ENCODE measurements at regions not wholly inside any gene's neighbourhood (a gene's known extent, or its start where the extent isn't known, plus 50 kb on each side); places are given as distances from the start of the nearest gene placed in this dataset.

DNA sequence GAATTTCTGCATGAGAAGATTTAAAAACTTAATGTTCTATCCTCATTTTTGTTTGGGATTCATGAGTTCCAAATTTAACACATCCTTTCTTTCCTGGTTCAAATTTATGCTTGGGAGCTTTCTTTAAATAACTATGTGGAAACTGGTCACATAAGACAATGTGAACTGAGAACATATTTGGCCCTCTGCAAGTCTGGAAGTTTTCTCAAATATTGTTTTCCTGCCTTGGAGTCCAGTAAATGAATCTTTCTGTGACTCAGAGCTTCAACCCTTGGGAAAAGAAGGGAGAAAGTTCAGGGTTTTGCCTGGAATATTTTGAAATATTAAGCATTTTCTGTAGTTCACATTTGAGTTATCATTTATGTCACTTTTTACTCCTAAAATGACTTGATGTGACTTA lies 559.0 kb upstream of the NRP1 start:
- no peaks in the 10 kb centered on the region for H3K4me1 Mint-ChIP-seq
- ATAC-seq (ENCODE audit: low read depth) (no peak), DNase-seq (no peak)
- no peak overlapping the region for H3K27ac Mint-ChIP-seq
- no peaks in the 10 kb centered on the region for H3K9me3 Mint-ChIP-seq
- H3K36me3 Mint-ChIP-seq, result peaks cover 1% of the 10 kb centered on the region
- no peak overlapping the region for H3K4me3 Mint-ChIP-seq
- POLR2A ChIA-PET, result no interaction called here
- no peaks in the 10 kb centered on the region for H3K27me3 Mint-ChIP-seq

DNA sequence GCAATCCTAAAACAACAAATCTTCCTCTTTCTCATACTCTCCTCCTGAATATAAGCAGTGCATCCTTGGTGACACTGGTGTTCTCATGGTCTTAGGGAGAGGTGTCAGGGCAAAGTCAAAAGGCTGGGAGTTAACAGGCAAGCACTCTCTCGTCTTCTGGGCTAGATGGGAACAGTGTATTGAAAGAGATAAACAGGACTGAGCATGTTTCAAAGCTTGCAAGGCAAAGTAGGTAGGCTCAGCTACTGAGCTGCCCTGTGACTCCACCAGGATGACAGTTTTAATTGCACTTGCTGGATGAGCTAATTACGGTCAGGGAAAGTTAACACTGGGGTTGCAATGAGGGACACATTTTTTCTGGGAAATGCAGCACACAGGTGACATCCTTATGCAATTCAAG lies 554.9 kb upstream of the NRP1 start:
- ATAC-seq (ENCODE audit: low read depth) (no peak), DNase-seq (no peak)
- Mint-ChIP-seq H3K36me3 (no peaks in the 10 kb centered on the region), H3K9me3 (no peaks in the 10 kb centered on the region), H3K27ac (no peak overlapping the region), H3K4me3 (no peak overlapping the region), H3K27me3 (no peaks in the 10 kb centered on the region), H3K4me1 (no peaks in the 10 kb centered on the region)
- POLR2A ChIA-PET, result no interaction called here

DNA sequence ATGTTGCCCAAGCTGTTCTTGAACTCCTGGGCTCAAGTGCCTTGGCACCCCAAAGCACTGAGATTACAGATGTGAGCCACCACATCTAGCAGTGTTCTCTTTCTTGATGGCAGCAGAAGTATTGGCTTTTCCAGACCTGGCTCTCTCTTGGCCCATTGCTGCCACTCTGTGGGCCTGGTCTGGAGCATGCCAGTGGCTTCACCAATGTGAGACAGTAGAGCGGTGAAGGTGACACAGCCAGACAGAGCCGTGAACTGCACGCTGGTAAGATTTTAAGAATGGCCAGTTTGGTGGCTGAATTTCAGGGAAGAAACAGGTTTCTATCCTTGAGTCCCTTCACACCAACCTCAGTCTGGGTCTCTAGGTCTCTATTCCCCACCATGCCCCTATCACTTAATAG lies 552.7 kb upstream of the NRP1 start:
- H3K4me1 Mint-ChIP-seq, result no peaks in the 10 kb centered on the region
- no peaks in the 10 kb centered on the region for H3K9me3 Mint-ChIP-seq
- H3K36me3 Mint-ChIP-seq, result no peaks in the 10 kb centered on the region
- ATAC-seq (ENCODE audit: low read depth), result no peak
- no peaks in the 10 kb centered on the region for H3K27me3 Mint-ChIP-seq
- POLR2A ChIA-PET, result no interaction called here
- H3K27ac Mint-ChIP-seq, result no peak overlapping the region
- H3K4me3 Mint-ChIP-seq, result no peak overlapping the region
- no peak for DNase-seq

DNA sequence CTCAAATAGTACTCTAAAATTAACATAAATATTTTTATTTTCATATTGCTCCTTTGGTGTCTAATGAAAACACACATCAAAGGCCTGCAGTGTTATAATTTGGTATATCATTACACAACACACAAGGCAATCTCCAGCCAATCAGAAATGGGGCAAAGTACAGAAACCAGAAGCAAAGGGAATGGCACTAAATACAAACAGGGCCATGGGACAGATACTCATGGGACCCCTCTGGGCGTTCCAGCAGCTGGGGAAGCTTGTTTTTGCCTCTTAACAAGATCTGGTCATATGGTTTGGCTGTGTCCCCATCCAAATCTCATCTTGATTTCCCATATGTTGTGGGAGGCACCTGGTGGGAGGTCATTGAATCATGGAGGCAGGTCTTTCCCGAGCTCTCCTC lies 551.8 kb upstream of the NRP1 start:
- H3K36me3 Mint-ChIP-seq, result no peaks in the 10 kb centered on the region
- H3K27me3 Mint-ChIP-seq, result no peaks in the 10 kb centered on the region

DNA sequence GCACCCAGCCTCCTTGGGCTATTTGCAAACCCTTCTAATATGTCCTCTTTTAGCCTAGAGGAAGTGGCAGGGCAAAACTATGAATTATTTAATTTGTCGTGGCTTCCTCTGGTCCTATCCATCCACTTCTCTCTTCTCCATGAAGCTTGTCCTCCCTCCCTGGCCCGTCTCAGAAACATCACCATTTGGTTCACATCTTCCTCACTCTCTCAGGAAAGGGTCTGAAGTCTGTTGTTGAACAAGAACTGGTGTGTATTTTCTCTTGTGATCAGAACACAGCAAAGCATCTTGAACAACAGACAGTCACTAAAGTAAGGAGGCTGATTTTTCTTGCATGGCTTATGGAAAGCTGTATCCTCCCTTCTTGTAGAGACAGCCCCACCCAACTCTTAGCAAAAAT lies 550.1 kb upstream of the NRP1 start:
- DNase-seq (no peak), ATAC-seq (ENCODE audit: low read depth) (no peak)
- H3K36me3 Mint-ChIP-seq, result no peaks in the 10 kb centered on the region
- no peaks in the 10 kb centered on the region for H3K27me3 Mint-ChIP-seq
- POLR2A ChIA-PET, result no interaction called here
- H3K27ac Mint-ChIP-seq, result no peak overlapping the region
- H3K4me1 Mint-ChIP-seq, result no peaks in the 10 kb centered on the region
- no peak overlapping the region for H3K4me3 Mint-ChIP-seq
- no peaks in the 10 kb centered on the region for H3K9me3 Mint-ChIP-seq

More for the DNA sequence above, 551.8 kb upstream of the NRP1 start:
- Mint-ChIP-seq H3K9me3 (no peaks in the 10 kb centered on the region), H3K4me1 (no peaks in the 10 kb centered on the region), H3K4me3 (no peak overlapping the region), H3K27ac (no peak overlapping the region)
- ATAC-seq (ENCODE audit: low read depth), result no peak
- no peak for DNase-seq
- POLR2A ChIA-PET, result no interaction called here

DNA sequence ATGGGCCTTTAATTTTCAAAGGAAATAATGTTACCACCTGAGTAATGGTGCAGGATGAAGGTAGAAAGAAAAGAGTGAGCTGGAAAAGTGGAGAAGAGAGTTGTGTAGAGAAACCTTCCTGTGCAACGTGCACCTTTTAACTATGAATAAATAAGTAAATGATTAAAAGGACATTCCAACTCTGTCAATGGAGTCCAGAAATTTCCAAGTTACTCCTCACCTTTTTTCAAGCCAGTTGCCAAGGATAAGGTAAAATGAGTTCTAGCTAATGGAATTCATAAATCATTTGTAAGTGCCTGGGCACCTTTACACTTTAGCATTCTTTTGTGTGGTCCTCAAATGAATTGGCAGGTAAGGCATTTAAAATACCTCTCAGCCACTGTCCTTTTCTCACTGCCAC lies 549.4 kb upstream of the NRP1 start:
- Mint-ChIP-seq H3K4me3 (no peak overlapping the region), H3K27ac (no peak overlapping the region), H3K36me3 (no peaks in the 10 kb centered on the region), H3K4me1 (no peaks in the 10 kb centered on the region), H3K9me3 (no peaks in the 10 kb centered on the region), H3K27me3 (peaks cover 2% of the 10 kb centered on the region)
- ATAC-seq (ENCODE audit: low read depth) (no peak), DNase-seq (no peak)
- POLR2A ChIA-PET, result no interaction called here

DNA sequence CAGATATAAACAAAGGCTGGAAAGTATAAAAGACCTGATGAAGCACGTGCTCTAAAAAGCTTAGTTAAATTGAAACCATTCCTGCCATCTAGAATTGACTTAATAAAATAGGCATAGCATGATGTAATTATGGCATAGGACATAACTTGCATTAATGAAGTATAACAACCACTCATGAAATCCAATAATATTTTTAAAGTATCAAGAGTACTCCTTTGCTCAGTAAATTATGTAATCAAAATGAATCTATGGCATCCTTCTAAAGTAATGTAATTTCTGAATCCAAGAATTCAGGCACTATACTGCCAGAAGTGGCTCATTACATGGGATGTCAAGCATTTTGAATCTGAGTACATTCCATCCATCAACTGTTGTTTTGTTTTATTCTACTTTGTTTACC lies 548.5 kb upstream of the NRP1 start:
- H3K9me3 Mint-ChIP-seq, result no peaks in the 10 kb centered on the region
- no peak for ATAC-seq (ENCODE audit: low read depth)
- no peak overlapping the region for H3K27ac Mint-ChIP-seq
- H3K4me3 Mint-ChIP-seq, result no peak overlapping the region
- no peak for DNase-seq
- POLR2A ChIA-PET, result no interaction called here
- H3K4me1 Mint-ChIP-seq, result no peaks in the 10 kb centered on the region
- no peaks in the 10 kb centered on the region for H3K36me3 Mint-ChIP-seq
- H3K27me3 Mint-ChIP-seq, result peaks cover 2% of the 10 kb centered on the region

DNA sequence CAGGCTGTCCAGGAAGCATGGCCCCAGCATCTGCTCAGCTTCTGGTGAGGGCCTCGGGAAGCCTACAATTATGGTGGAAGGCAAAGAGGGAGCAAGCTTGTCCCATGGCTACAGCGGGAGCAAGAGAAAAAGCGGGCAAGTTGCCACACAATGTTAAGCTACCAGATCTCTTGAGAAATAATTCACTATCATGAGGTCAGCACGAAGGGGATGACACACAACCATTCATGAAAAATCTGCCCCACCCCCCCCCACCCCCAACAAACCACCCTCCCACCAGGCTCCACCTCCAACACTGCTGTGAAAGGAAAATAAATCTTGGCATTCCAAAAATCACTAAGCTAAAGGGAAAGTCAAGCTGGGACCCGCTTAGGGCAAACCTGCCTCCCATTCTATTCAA lies 545.8 kb upstream of the NRP1 start:
- no peak overlapping the region for H3K27ac Mint-ChIP-seq
- ATAC-seq (ENCODE audit: low read depth), result no peak
- no peak for DNase-seq
- no peaks in the 10 kb centered on the region for H3K36me3 Mint-ChIP-seq
- H3K4me1 Mint-ChIP-seq, result no peaks in the 10 kb centered on the region
- H3K27me3 Mint-ChIP-seq, result peaks cover 2% of the 10 kb centered on the region
- H3K4me3 Mint-ChIP-seq, result no peak overlapping the region
- POLR2A ChIA-PET, result no interaction called here
- peaks cover 2% of the 10 kb centered on the region for H3K9me3 Mint-ChIP-seq

DNA sequence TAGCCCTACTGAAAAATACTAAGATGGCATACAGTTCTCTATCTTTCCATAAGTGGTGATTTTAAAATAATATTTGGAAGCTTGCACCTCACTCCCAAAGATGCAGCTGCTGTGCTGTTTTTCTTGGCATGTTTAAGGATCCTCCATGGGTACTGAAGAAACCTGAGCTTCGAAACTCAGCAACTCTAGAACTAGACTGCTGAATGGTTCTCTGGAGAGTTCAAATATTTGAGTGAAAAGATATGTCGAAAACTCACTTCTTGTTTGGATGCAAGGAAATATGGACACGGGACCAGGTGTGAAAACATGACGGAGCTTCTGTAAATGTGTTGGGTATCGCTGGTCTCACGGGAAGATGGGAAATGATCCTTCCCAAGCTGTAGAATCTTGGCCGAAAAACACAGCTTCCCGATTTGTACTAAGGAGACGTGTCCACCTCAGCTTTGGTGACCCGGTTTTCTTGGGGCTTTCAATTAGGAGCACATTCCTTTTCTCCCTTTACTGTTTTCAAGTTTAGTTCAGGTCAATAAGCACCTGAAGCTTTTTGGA lies 543.8 kb upstream of the NRP1 start:
- POLR2A ChIA-PET, result no interaction called here
- peaks cover 2% of the 10 kb centered on the region for H3K9me3 Mint-ChIP-seq
- H3K36me3 Mint-ChIP-seq, result no peaks in the 10 kb centered on the region
- H3K27me3 Mint-ChIP-seq, result peaks cover 2% of the 10 kb centered on the region
- H3K4me3 Mint-ChIP-seq, result no peak overlapping the region
- H3K27ac Mint-ChIP-seq, result no peak overlapping the region
- ATAC-seq (ENCODE audit: low read depth), result no peak
- no peak for DNase-seq
- no peaks in the 10 kb centered on the region for H3K4me1 Mint-ChIP-seq

DNA sequence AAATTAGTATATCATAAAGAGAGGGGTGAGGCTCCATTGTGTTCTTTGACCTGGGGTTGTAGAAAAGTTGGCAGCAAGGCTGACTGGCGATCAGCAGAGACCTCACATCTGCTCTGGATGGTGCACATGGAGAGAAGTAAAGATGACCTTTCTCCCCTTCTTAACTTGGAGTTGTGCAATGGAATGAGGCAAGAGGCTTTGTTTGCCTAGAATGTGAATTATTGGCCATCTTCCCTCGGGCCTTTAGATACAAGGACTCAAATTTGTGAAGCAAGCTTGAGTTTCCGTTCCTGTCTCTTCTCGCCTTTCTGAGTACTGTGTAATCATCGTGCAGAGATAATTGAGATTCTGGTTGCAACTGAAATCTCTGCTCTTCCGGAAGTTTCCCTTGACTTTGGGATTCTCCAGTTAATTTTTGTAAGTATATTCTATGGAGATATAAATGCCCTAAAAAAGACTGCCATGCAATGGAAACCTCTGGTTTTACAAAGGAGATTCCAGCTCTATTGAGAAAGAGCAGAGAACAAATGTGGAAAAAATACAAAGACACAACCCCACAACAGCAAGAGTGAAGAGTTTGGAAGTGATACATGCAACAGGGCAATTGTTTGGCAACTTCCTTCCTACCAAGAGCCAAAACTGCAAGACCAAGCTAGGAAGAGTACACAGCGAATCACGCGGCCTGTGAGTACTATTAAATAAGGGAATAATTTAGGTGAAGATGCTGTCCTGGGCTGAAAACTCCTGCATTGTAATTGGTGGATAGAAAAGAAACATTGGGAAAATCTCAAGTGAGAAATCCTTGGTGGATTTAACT lies 542.3 kb upstream of the NRP1 start:
- H3K4me3 Mint-ChIP-seq, result no peak overlapping the region

DNA sequence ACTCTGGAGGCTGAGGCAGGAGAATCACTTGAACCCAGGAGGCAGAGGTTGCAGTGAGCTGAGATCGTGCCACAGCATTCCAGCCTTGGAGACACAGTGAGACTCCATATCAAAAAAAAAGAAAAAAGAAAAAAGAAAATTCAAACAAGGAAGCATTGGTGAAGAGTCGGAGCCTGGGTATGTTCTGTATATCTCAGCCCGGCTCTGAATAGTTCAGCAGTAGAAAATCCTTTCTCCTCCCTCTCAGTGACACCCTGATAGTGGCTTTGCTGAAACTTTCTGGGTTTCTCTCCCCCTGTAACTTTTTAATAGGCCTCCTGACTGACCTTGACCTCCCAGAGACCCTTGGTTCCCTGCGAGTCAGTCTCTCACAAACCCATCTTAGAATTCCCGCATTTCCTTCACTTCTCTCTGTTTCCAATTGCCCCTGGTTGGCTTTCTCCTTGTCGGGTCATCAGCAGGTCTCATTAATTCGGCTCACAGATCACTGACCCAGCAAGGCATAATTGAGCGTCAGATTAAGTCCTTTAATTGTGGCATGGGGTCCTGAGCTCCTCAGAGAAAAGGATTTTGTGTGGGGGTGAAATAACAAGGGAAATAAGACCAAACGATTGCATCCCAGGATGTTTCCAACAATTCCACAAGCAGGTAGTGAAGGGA lies 541.6 kb upstream of the NRP1 start:
- H3K4me3 Mint-ChIP-seq, result no peak overlapping the region
- no peaks in the 10 kb centered on the region for H3K4me1 Mint-ChIP-seq
- POLR2A ChIA-PET, result no interaction called here
- H3K9me3 Mint-ChIP-seq, result peaks cover 2% of the 10 kb centered on the region
- no peaks in the 10 kb centered on the region for H3K36me3 Mint-ChIP-seq
- DNase-seq (no peak), ATAC-seq (ENCODE audit: low read depth) (no peak)
- peaks cover 2% of the 10 kb centered on the region for H3K27me3 Mint-ChIP-seq
- no peak overlapping the region for H3K27ac Mint-ChIP-seq

More for the DNA sequence above, 542.3 kb upstream of the NRP1 start:
- DNase-seq, result no peak
- no peak for ATAC-seq (ENCODE audit: low read depth)
- Mint-ChIP-seq H3K27me3 (peaks cover 2% of the 10 kb centered on the region), H3K4me1 (no peaks in the 10 kb centered on the region), H3K27ac (no peak overlapping the region), H3K9me3 (peaks cover 2% of the 10 kb centered on the region), H3K36me3 (no peaks in the 10 kb centered on the region)
- POLR2A ChIA-PET, result no interaction called here

DNA sequence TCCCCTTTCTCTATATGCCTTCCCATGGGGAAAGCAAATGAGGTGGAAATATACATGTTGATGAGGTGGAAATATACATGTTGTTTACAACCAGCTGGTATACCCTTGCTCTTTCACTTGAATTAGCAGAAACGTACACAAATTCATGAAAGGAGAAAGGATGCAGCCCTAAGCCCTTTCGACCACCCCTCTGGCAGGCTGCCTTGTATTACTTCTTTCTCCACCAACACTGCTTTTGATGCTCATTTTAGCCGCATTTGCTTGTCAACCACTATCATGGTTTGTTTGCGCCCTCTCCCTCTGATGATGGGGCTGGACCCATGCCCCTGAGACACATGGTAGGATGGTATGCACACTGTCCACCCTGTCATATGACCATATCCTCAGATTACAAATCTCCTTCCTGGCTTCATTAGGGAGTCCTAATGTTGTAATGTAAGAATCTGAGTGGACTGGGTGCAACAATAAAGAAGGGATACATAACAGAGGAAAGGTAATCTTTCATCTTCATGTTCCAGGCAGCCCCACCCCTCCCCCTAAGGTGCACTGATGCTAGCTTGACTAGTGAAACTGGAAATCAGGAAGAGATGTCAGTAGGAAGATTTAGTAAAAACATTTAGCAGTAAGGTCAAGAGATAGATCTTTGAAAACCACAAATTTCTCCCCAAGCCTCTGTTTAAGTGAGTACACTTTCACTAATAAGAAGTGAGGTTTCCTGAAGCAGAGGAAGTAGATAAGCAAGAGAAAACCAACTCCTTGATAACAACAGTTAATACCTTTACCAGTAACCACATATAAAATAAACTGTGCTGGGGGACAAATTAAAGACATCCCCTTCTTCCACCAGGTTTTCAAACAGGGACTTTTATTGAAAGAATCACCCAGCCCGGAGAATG lies 536.8 kb upstream of the NRP1 start:
- ATAC-seq (ENCODE audit: low read depth), result no peak
- POLR2A ChIA-PET, result no interaction called here
- peaks cover 5% of the 10 kb centered on the region for H3K27me3 Mint-ChIP-seq

DNA sequence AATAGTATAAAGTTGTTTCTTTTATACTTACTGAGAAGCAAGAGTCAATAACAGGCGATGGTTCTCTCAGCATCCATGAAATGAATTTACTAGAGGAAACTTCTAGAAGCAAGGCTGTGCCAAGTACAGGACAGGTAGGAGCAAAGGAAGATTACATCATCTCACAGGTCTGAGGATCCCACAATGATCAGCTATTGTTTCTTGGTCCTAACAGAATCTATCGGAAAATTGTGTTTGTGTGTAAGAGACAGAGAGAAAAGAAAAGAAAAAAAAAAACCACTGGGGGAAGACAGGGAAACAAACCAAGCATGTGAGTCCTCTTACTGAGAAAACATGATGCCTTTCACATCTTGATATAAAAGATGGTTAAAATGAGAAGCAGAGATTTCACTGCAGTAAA lies 535.0 kb upstream of the NRP1 start:
- no peak overlapping the region for H3K4me3 Mint-ChIP-seq

More for the DNA sequence above, 536.8 kb upstream of the NRP1 start:
- no peak overlapping the region for H3K27ac Mint-ChIP-seq
- H3K36me3 Mint-ChIP-seq, result no peaks in the 10 kb centered on the region
- H3K9me3 Mint-ChIP-seq, result no peaks in the 10 kb centered on the region
- no peaks in the 10 kb centered on the region for H3K4me1 Mint-ChIP-seq
- H3K4me3 Mint-ChIP-seq, result no peak overlapping the region
- no peak for DNase-seq

More for the DNA sequence above, 535.0 kb upstream of the NRP1 start:
- POLR2A ChIA-PET, result no interaction called here
- peaks cover 5% of the 10 kb centered on the region for H3K27me3 Mint-ChIP-seq
- no peaks in the 10 kb centered on the region for H3K36me3 Mint-ChIP-seq
- ATAC-seq (ENCODE audit: low read depth) (no peak), DNase-seq (no peak)
- H3K4me1 Mint-ChIP-seq, result no peaks in the 10 kb centered on the region
- H3K9me3 Mint-ChIP-seq, result no peaks in the 10 kb centered on the region
- no peak overlapping the region for H3K27ac Mint-ChIP-seq

Data from activated naive CD8-positive, alpha-beta T cell treated with anti-CD3 and anti-CD28 coated beads, Interleukin-2, amount 10 ng/mL, durations not matched to agents 7 days and 5 days (primary cell).